ENCODE measurements at regions not wholly inside any gene's neighbourhood (a gene's known extent, or its start where the extent isn't known, plus 50 kb on each side); places are given as distances from the start of the nearest gene placed in this dataset.

DNA sequence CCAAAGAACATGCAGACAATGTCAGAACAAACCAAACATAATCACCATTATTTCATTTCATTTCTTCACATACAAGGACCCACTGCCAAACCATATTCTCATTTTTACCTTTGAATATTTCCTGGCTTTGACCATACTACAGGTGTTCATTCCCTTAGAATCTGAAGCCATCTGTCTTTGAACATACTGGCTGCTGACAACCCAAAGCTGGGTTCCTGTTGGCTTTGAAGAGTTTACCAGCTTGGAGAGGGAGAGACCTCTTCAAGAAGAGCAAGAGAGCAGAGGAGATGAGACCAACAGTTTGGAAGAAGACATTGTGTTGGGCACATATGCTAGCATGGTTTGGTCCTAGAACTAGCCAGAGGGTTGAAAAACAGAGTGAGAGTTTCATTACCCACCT, 145.6 kb upstream of the KCNIP4 start (continued):
- TF ChIP-seq, protein P1, sequence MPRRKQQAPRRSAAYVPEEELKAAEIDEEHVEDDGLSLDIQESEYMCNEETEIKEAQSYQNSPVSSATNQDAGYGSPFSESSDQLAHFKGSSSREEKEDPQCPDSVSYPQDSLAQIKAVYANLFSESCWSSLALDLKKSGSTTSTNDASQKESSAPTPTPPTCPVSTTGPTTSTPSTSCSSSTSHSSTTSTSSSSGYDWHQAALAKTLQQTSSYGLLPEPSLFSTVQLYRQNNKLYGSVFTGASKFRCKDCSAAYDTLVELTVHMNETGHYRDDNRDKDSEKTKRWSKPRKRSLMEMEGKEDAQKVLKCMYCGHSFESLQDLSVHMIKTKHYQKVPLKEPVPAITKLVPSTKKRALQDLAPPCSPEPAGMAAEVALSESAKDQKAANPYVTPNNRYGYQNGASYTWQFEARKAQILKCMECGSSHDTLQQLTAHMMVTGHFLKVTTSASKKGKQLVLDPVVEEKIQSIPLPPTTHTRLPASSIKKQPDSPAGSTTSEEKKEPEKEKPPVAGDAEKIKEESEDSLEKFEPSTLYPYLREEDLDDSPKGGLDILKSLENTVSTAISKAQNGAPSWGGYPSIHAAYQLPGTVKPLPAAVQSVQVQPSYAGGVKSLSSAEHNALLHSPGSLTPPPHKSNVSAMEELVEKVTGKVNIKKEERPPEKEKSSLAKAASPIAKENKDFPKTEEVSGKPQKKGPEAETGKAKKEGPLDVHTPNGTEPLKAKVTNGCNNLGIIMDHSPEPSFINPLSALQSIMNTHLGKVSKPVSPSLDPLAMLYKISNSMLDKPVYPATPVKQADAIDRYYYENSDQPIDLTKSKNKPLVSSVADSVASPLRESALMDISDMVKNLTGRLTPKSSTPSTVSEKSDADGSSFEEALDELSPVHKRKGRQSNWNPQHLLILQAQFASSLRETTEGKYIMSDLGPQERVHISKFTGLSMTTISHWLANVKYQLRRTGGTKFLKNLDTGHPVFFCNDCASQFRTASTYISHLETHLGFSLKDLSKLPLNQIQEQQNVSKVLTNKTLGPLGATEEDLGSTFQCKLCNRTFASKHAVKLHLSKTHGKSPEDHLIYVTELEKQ (CRISPR knock-in tag; IDR thresholded peaks at IDR 0.05), result no peak
- TF ChIP-seq, protein P2, sequence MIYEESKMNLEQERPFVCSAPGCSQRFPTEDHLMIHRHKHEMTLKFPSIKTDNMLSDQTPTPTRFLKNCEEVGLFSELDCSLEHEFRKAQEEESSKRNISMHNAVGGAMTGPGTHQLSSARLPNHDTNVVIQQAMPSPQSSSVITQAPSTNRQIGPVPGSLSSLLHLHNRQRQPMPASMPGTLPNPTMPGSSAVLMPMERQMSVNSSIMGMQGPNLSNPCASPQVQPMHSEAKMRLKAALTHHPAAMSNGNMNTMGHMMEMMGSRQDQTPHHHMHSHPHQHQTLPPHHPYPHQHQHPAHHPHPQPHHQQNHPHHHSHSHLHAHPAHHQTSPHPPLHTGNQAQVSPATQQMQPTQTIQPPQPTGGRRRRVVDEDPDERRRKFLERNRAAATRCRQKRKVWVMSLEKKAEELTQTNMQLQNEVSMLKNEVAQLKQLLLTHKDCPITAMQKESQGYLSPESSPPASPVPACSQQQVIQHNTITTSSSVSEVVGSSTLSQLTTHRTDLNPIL (CRISPR knock-in tag; IDR thresholded peaks at IDR 0.05), result no peak

DNA sequence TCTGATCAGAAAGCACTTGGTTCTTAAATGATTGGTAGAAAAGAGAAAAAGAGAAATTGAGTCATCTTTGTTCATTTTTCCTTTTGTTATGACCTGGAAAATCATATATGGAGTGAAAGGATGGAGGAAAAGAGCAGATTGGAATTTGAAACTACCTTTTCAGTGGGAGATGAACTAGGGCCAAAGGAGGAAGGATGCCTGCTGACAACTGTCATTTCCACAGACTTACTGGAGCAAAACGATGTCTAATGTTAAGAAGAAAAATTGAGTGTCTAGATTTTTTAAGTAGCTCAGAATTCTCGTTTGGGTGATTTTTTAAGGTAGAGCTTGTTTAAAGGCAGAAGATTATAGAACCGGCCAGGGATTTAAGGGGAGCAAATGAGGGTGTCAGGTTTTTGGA, 144.6 kb upstream of the KCNIP4 start:
- H3K9me3 ChIP-seq (replicated peaks; ENCODE audit: control insufficient read depth, insufficient read depth, low read depth, low read length), result no peaks in the 10 kb centered on the region
- no peaks in the 10 kb centered on the region for H3K36me3 ChIP-seq (ENCODE audit: control insufficient read depth, insufficient read depth, low read length)
- no peaks in the 10 kb centered on the region for H3K27me3 ChIP-seq (ENCODE audit: control insufficient read depth in 2 of 2, insufficient read depth in 2 of 2, low read length in 2 of 2)
- no peak for ATAC-seq
- H4K20me1 ChIP-seq (replicated peaks; ENCODE audit: control insufficient read depth, insufficient read depth, low read length), result no peaks in the 10 kb centered on the region
- no peak overlapping the region for H3K27ac ChIP-seq (ENCODE audit: extremely low read depth, low read depth, low read length)
- H3K79me2 ChIP-seq (ENCODE audit: control insufficient read depth, insufficient read depth, low read length), result no peaks in the 10 kb centered on the region
- 0% methylated on average over 3 of the region's 3 CpGs for WGBS (ENCODE audit: insufficient coverage, low coverage, missing lambda C conversion rate)
- BruUV-seq (replicated peaks), result no TSS peak
- ChIA-PET CTCF (ENCODE audit: low intra/inter-chr PET ratio) (no interaction called here), POLR2A (no interaction called here)
- in situ Hi-C loops (cut with MboI), result no loop called here
- H3K4me3 ChIP-seq, result no peak overlapping the region
- intact Hi-C loops (cut with micrococcal nuclease), result no loop called here
- H2AFZ ChIP-seq (ENCODE audit: low read depth, low read length), result no peak overlapping the region
- H3K4me2 ChIP-seq (ENCODE audit: insufficient read depth, low read length), result no peak overlapping the region
- H3K9me1 ChIP-seq (ENCODE audit: control insufficient read depth, insufficient read depth, low read length), result no peaks in the 10 kb centered on the region
- H3K4me1 ChIP-seq (replicated peaks in 1 of 2; ENCODE audit: control insufficient read depth in 2 of 2, insufficient read depth in 2 of 2, low read length in 2 of 2), result no peaks in the 10 kb centered on the region
- no peak for DNase-seq (ENCODE audit: extremely low read depth in 1 of 4, low spot score in 3 of 4)
- no peak overlapping the region for H3K9ac ChIP-seq (ENCODE audit: insufficient read depth in 1 of 2, low read depth in 2 of 2, low read length in 2 of 2)
- no peak for FAIRE-seq
- TF ChIP-seq ZNF217 (CRISPR knock-in tag; IDR thresholded peaks at IDR 0.05) (no peak), CCAR2 (IDR thresholded peaks at IDR 0.05; ENCODE audit: low read depth, low read length) (no peak), PHTF2 (CRISPR knock-in tag; IDR thresholded peaks at IDR 0.05) (no peak), NR2F6 (CRISPR knock-in tag; IDR thresholded peaks at IDR 0.05) (no peak), GABPA (tag; conservative IDR thresholded peaks at IDR 0.05; ENCODE audit: low read depth) (no peak), ZNF445 (CRISPR knock-in tag; IDR thresholded peaks at IDR 0.05; ENCODE audit: low read depth) (no peak), ZNF239 (CRISPR knock-in tag; IDR thresholded peaks at IDR 0.05) (no peak), TSC22D4 (tag; IDR thresholded peaks at IDR 0.05) (no peak), RFX7 (CRISPR knock-in tag; IDR thresholded peaks at IDR 0.05) (no peak)
- TF ChIP-seq, protein P3, sequence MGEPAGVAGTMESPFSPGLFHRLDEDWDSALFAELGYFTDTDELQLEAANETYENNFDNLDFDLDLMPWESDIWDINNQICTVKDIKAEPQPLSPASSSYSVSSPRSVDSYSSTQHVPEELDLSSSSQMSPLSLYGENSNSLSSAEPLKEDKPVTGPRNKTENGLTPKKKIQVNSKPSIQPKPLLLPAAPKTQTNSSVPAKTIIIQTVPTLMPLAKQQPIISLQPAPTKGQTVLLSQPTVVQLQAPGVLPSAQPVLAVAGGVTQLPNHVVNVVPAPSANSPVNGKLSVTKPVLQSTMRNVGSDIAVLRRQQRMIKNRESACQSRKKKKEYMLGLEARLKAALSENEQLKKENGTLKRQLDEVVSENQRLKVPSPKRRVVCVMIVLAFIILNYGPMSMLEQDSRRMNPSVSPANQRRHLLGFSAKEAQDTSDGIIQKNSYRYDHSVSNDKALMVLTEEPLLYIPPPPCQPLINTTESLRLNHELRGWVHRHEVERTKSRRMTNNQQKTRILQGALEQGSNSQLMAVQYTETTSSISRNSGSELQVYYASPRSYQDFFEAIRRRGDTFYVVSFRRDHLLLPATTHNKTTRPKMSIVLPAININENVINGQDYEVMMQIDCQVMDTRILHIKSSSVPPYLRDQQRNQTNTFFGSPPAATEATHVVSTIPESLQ (CRISPR knock-in tag; IDR thresholded peaks at IDR 0.05), result no peak
- TF ChIP-seq, protein P4, sequence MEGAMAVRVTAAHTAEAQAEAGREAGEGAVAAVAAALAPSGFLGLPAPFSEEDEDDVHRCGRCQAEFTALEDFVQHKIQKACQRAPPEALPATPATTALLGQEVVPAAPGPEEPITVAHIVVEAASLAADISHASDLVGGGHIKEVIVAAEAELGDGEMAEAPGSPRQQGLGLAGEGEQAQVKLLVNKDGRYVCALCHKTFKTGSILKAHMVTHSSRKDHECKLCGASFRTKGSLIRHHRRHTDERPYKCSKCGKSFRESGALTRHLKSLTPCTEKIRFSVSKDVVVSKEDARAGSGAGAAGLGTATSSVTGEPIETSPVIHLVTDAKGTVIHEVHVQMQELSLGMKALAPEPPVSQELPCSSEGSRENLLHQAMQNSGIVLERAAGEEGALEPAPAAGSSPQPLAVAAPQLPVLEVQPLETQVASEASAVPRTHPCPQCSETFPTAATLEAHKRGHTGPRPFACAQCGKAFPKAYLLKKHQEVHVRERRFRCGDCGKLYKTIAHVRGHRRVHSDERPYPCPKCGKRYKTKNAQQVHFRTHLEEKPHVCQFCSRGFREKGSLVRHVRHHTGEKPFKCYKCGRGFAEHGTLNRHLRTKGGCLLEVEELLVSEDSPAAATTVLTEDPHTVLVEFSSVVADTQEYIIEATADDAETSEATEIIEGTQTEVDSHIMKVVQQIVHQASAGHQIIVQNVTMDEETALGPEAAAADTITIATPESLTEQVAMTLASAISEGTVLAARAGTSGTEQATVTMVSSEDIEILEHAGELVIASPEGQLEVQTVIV (CRISPR knock-in tag; IDR thresholded peaks at IDR 0.05; ENCODE audit: borderline replicate concordance), result no peak

Measured in K562 (cell line).